ENCODE measurements at regions not wholly inside any gene's neighbourhood (a gene's known extent, or its start where the extent isn't known, plus 50 kb on each side); places are given as distances from the start of the nearest gene placed in this dataset.

- TF ChIP-seq POLR2AphosphoS5 (IDR thresholded peaks at IDR 0.05; ENCODE audit: low read depth, low read length) (no peak), SPI1 (IDR thresholded peaks at IDR 0.05; ENCODE audit: low read depth, low read length) (no peak), POLR2A (IDR thresholded peaks at IDR 0.05; ENCODE audit: low read depth, low read length) (no peak)
- no peak for FAIRE-seq
- DNase-seq (ENCODE audit: insufficient read length, low spot score), result no peak
These were observed 316.5 kb upstream of the PLSCR5 start for GRCh38 chr3:146921693-146922092.

- no peak for DNase-seq (ENCODE audit: insufficient read length, low spot score)
- TF ChIP-seq SPI1 (IDR thresholded peaks at IDR 0.05; ENCODE audit: low read depth, low read length) (no peak), POU2F2 (IDR thresholded peaks at IDR 0.05; ENCODE audit: low read depth, low read length) (no peak), POLR2A (IDR thresholded peaks at IDR 0.05; ENCODE audit: low read depth, low read length) (no peak), TAF1 (IDR thresholded peaks at IDR 0.05; ENCODE audit: low read depth, low read length) (no peak), PAX5 (IDR thresholded peaks at IDR 0.05; ENCODE audit: insufficient read depth, low read length, severe bottlenecking) (no peak), POLR2AphosphoS5 (IDR thresholded peaks at IDR 0.05; ENCODE audit: low read depth, low read length) (no peak)
- FAIRE-seq, result no peak
These were observed 309.3 kb upstream of the PLSCR5 start for GRCh38 chr3:146914409-146914808.

- TF ChIP-seq POLR2AphosphoS5 (IDR thresholded peaks at IDR 0.05; ENCODE audit: low read depth, low read length) (no peak), POLR2A (IDR thresholded peaks at IDR 0.05; ENCODE audit: low read depth, low read length) (no peak), POU2F2 (IDR thresholded peaks at IDR 0.05; ENCODE audit: low read depth, low read length) (no peak), TAF1 (IDR thresholded peaks at IDR 0.05; ENCODE audit: low read depth, low read length) (no peak), PAX5 (IDR thresholded peaks at IDR 0.05; ENCODE audit: insufficient read depth, low read length, severe bottlenecking) (no peak), SPI1 (IDR thresholded peaks at IDR 0.05; ENCODE audit: low read depth, low read length) (no peak)
- DNase-seq (ENCODE audit: insufficient read length, low spot score), result no peak
- FAIRE-seq, result no peak
These were observed 307.3 kb upstream of the PLSCR5 start for GRCh38 chr3:146912241-146913015.

GRCh38 chr3:146903927-146904326 is 298.8 kb upstream of the PLSCR5 start:
- FAIRE-seq (no peak), DNase-seq (ENCODE audit: insufficient read length, low spot score) (no peak)
- TF ChIP-seq SPI1 (IDR thresholded peaks at IDR 0.05; ENCODE audit: low read depth, low read length) (no peak), TAF1 (IDR thresholded peaks at IDR 0.05; ENCODE audit: low read depth, low read length) (no peak), PAX5 (IDR thresholded peaks at IDR 0.05; ENCODE audit: insufficient read depth, low read length, severe bottlenecking) (no peak)

- TF ChIP-seq POLR2A (IDR thresholded peaks at IDR 0.05; ENCODE audit: low read depth, low read length), result no peak
- no peak for TF ChIP-seq SPI1 (IDR thresholded peaks at IDR 0.05; ENCODE audit: low read depth, low read length)
- TF ChIP-seq POU2F2 (IDR thresholded peaks at IDR 0.05; ENCODE audit: low read depth, low read length), result no peak
- TF ChIP-seq TAF1 (IDR thresholded peaks at IDR 0.05; ENCODE audit: low read depth, low read length), result no peak
- TF ChIP-seq POLR2AphosphoS5 (IDR thresholded peaks at IDR 0.05; ENCODE audit: low read depth, low read length), result no peak
- TF ChIP-seq PAX5 (IDR thresholded peaks at IDR 0.05; ENCODE audit: insufficient read depth, low read length, severe bottlenecking), result no peak
- FAIRE-seq (no peak), DNase-seq (ENCODE audit: insufficient read length, low spot score) (no peak)
These were observed 294.0 kb upstream of the PLSCR5 start for GRCh38 chr3:146899171-146899570.

- no peak for FAIRE-seq
- TF ChIP-seq TAF1 (IDR thresholded peaks at IDR 0.05; ENCODE audit: low read depth, low read length) (no peak), POLR2AphosphoS5 (IDR thresholded peaks at IDR 0.05; ENCODE audit: low read depth, low read length) (no peak), PAX5 (IDR thresholded peaks at IDR 0.05; ENCODE audit: insufficient read depth, low read length, severe bottlenecking) (no peak), POLR2A (IDR thresholded peaks at IDR 0.05; ENCODE audit: low read depth, low read length) (no peak)
- DNase-seq (ENCODE audit: insufficient read length, low spot score), result no peak
These were observed 291.6 kb upstream of the PLSCR5 start for GRCh38 chr3:146896711-146897110.

GRCh38 chr3:146895026-146895749 is 290.0 kb upstream of the PLSCR5 start:
- FAIRE-seq (no peak), DNase-seq (ENCODE audit: insufficient read length, low spot score) (no peak)
- no peak for TF ChIP-seq POLR2AphosphoS5 (IDR thresholded peaks at IDR 0.05; ENCODE audit: low read depth, low read length)

- TF ChIP-seq POLR2AphosphoS5 (IDR thresholded peaks at IDR 0.05; ENCODE audit: low read depth, low read length) (no peak), TAF1 (IDR thresholded peaks at IDR 0.05; ENCODE audit: low read depth, low read length) (no peak), PAX5 (IDR thresholded peaks at IDR 0.05; ENCODE audit: insufficient read depth, low read length, severe bottlenecking) (no peak), POLR2A (IDR thresholded peaks at IDR 0.05; ENCODE audit: low read depth, low read length) (no peak), POU2F2 (IDR thresholded peaks at IDR 0.05; ENCODE audit: low read depth, low read length) (no peak), SPI1 (IDR thresholded peaks at IDR 0.05; ENCODE audit: low read depth, low read length) (no peak)
- no peak for DNase-seq (ENCODE audit: insufficient read length, low spot score)
- FAIRE-seq, result no peak
These were observed 289.3 kb upstream of the PLSCR5 start for GRCh38 chr3:146894406-146894805.

GRCh38 chr3:146892041-146892440 is 286.9 kb upstream of the PLSCR5 start:
- TF ChIP-seq POU2F2 (IDR thresholded peaks at IDR 0.05; ENCODE audit: low read depth, low read length), result no peak
- no peak for TF ChIP-seq POLR2AphosphoS5 (IDR thresholded peaks at IDR 0.05; ENCODE audit: low read depth, low read length)
- no peak for TF ChIP-seq POLR2A (IDR thresholded peaks at IDR 0.05; ENCODE audit: low read depth, low read length)
- no peak for TF ChIP-seq SPI1 (IDR thresholded peaks at IDR 0.05; ENCODE audit: low read depth, low read length)
- TF ChIP-seq TAF1 (IDR thresholded peaks at IDR 0.05; ENCODE audit: low read depth, low read length), result no peak
- TF ChIP-seq PAX5 (IDR thresholded peaks at IDR 0.05; ENCODE audit: insufficient read depth, low read length, severe bottlenecking), result no peak
- DNase-seq (ENCODE audit: insufficient read length, low spot score) (no peak), FAIRE-seq (no peak)

- FAIRE-seq, result no peak
- no peak for DNase-seq (ENCODE audit: insufficient read length, low spot score)
- TF ChIP-seq POLR2AphosphoS5 (IDR thresholded peaks at IDR 0.05; ENCODE audit: low read depth, low read length) (no peak), POLR2A (IDR thresholded peaks at IDR 0.05; ENCODE audit: low read depth, low read length) (no peak), PAX5 (IDR thresholded peaks at IDR 0.05; ENCODE audit: insufficient read depth, low read length, severe bottlenecking) (no peak), TAF1 (IDR thresholded peaks at IDR 0.05; ENCODE audit: low read depth, low read length) (no peak), POU2F2 (IDR thresholded peaks at IDR 0.05; ENCODE audit: low read depth, low read length) (no peak), SPI1 (IDR thresholded peaks at IDR 0.05; ENCODE audit: low read depth, low read length) (no peak)
These were observed 284.5 kb upstream of the PLSCR5 start for GRCh38 chr3:146889626-146890025.

Measured in GM12891 (cell line).